HEK293T (cell line): ENCODE measurements at regions not wholly inside any gene's neighbourhood (a gene's known extent, or its start where the extent isn't known, plus 50 kb on each side); places are given as distances from the start of the nearest gene placed in this dataset.

Source experiments
- CTBP1 ChIP-seq: fragments of 450-650 bp; IDR thresholded peaks from 2 replicates; pipeline ENCODE4 v1.6.1; 2016; ENCODE audit warnings: borderline replicate concordance
- FOXM1 ChIP-seq: fragments of 450-650 bp; IDR thresholded peaks from 2 replicates; pipeline ENCODE4 v1.6.1; 2017; ENCODE audit warnings: mild to moderate bottlenecking, borderline replicate concordance
- HDGF ChIP-seq: fragments of 450-650 bp; IDR thresholded peaks from 2 replicates; pipeline ENCODE4 v1.6.1; 2017; ENCODE audit warnings: antibody characterized with exemption, borderline replicate concordance
- SUZ12 ChIP-seq: fragments of 450-650 bp; IDR thresholded peaks from 2 replicates; pipeline ENCODE4 v1.6.1; 2016; ENCODE audit warnings: mild to moderate bottlenecking

- TF ChIP-seq FOXM1: no peak
- no peak for TF ChIP-seq CTBP1
- no peak for TF ChIP-seq SUZ12
- no peak for TF ChIP-seq HDGF
Observed at GRCh38 chr9:22645893-22646292, 199.3 kb downstream of the DMRTA1 start.
